ENCODE measurements at regions not wholly inside any gene's neighbourhood (a gene's known extent, or its start where the extent isn't known, plus 50 kb on each side); places are given as distances from the start of the nearest gene placed in this dataset.
"Not testable (repeated sequence)": the region's sequence is repeated elsewhere in the genome, so short reads cannot be mapped to it uniquely, and the experiment has no call there.

- no peak overlapping the region for H3K4me3 Mint-ChIP-seq
- TF ChIP-seq CTCF (IDR thresholded peaks at IDR 0.05), result no peak
- peaks cover 3% of the 10 kb centered on the region for H3K27me3 Mint-ChIP-seq (ENCODE audit: low read depth, poor library complexity)
- peaks cover 8% of the 10 kb centered on the region for H3K9me3 Mint-ChIP-seq
- H3K27ac Mint-ChIP-seq, result no peak overlapping the region
- DNase-seq, result no peak
- no peaks in the 10 kb centered on the region for H3K36me3 Mint-ChIP-seq (ENCODE audit: low read depth)
- peaks cover 7% of the 10 kb centered on the region for H3K4me1 Mint-ChIP-seq
Observed at GRCh38 chr21:15127437-15127836, 62.6 kb upstream of the NRIP1 start.

GRCh38 chr21:15128267-15128666 lies 63.5 kb upstream of the NRIP1 start:
- H3K9me3 Mint-ChIP-seq, result peaks cover 15% of the 10 kb centered on the region
- H3K36me3 Mint-ChIP-seq (ENCODE audit: low read depth), result no peaks in the 10 kb centered on the region
- H3K27ac Mint-ChIP-seq, result no peak overlapping the region
- H3K4me1 Mint-ChIP-seq, result peaks cover 6% of the 10 kb centered on the region
- no peak for DNase-seq
- no peak overlapping the region for H3K4me3 Mint-ChIP-seq
- no peak for TF ChIP-seq CTCF (IDR thresholded peaks at IDR 0.05)
- peaks cover 3% of the 10 kb centered on the region for H3K27me3 Mint-ChIP-seq (ENCODE audit: low read depth, poor library complexity)

GRCh38 chr21:15128714-15129113 lies 63.9 kb upstream of the NRIP1 start:
- H3K27me3 Mint-ChIP-seq (ENCODE audit: low read depth, poor library complexity); DNase-seq; H3K4me1 Mint-ChIP-seq; H3K36me3 Mint-ChIP-seq (ENCODE audit: low read depth); H3K4me3 Mint-ChIP-seq; H3K27ac Mint-ChIP-seq: not testable (repeated sequence)
- H3K9me3 Mint-ChIP-seq, result peaks cover 18% of the 10 kb centered on the region

- Mint-ChIP-seq H3K9me3 (peaks cover 18% of the 10 kb centered on the region), H3K4me1 (peaks cover 6% of the 10 kb centered on the region), H3K27ac (peak overlapping the region; percentile 30), H3K4me3 (no peak overlapping the region), H3K27me3 (ENCODE audit: low read depth, poor library complexity) (no peaks in the 10 kb centered on the region), H3K36me3 (ENCODE audit: low read depth) (no peaks in the 10 kb centered on the region)
- no peak for DNase-seq
- no peak for TF ChIP-seq CTCF (IDR thresholded peaks at IDR 0.05)
Observed at GRCh38 chr21:15130326-15130725, 65.5 kb upstream of the NRIP1 start.

GRCh38 chr21:15130751-15131150 lies 66.0 kb upstream of the NRIP1 start:
- H3K36me3 Mint-ChIP-seq (ENCODE audit: low read depth), result no peaks in the 10 kb centered on the region
- H3K4me3 Mint-ChIP-seq, result no peak overlapping the region
- H3K27ac Mint-ChIP-seq, result no peak overlapping the region
- H3K27me3 Mint-ChIP-seq (ENCODE audit: low read depth, poor library complexity), result no peaks in the 10 kb centered on the region
- no peak for DNase-seq
- no peak for TF ChIP-seq CTCF (IDR thresholded peaks at IDR 0.05)
- H3K4me1 Mint-ChIP-seq, result peaks cover 6% of the 10 kb centered on the region
- H3K9me3 Mint-ChIP-seq, result peaks cover 16% of the 10 kb centered on the region

GRCh38 chr21:15132781-15133180 lies 68.0 kb upstream of the NRIP1 start:
- Mint-ChIP-seq H3K27me3 (ENCODE audit: low read depth, poor library complexity) (no peaks in the 10 kb centered on the region), H3K9me3 (peaks cover 12% of the 10 kb centered on the region), H3K27ac (no peak overlapping the region), H3K4me3 (no peak overlapping the region), H3K36me3 (ENCODE audit: low read depth) (no peaks in the 10 kb centered on the region), H3K4me1 (peaks cover 19% of the 10 kb centered on the region)
- TF ChIP-seq CTCF (IDR thresholded peaks at IDR 0.05), result no peak
- no peak for DNase-seq

Measured in nephron progenitor cell (in vitro differentiated cells).